Left ventricle myocardium superior (tissue), 1 donor: ENCODE measurements at regions not wholly inside any gene's neighbourhood (a gene's known extent, or its start where the extent isn't known, plus 50 kb on each side); places are given as distances from the start of the nearest gene placed in this dataset.
A peak's percentile ranks its signal among the peaks of the same experiment; 100 is the strongest.

Source experiments
- ATAC-seq: fragments of 200-7000 bp; cut with Tn5 transposase; one replicate; pipeline ENCODE4 v1.9.1; 2020; ENCODE audit warnings: mild to moderate bottlenecking, moderate library complexity
- DNase-seq: peaks from one replicate; pipeline ENCODE4 v3.0.0-alpha.2; 2020
- intact Hi-C: fragments of 100-400 bp; cut with micrococcal nuclease; formaldehyde crosslinking; loops from one replicate; pipeline ENCODE4 v1.11.0; 2022
- donor health status: DM: no; HTN: yes; CAD: no; lungs with severe emphysema.

- intact Hi-C loops = no loop called here
- ATAC-seq = no peak
Measured at GRCh38 chr15:48020166-48020565, 100.6 kb upstream of the SLC24A5 start.

DNA sequence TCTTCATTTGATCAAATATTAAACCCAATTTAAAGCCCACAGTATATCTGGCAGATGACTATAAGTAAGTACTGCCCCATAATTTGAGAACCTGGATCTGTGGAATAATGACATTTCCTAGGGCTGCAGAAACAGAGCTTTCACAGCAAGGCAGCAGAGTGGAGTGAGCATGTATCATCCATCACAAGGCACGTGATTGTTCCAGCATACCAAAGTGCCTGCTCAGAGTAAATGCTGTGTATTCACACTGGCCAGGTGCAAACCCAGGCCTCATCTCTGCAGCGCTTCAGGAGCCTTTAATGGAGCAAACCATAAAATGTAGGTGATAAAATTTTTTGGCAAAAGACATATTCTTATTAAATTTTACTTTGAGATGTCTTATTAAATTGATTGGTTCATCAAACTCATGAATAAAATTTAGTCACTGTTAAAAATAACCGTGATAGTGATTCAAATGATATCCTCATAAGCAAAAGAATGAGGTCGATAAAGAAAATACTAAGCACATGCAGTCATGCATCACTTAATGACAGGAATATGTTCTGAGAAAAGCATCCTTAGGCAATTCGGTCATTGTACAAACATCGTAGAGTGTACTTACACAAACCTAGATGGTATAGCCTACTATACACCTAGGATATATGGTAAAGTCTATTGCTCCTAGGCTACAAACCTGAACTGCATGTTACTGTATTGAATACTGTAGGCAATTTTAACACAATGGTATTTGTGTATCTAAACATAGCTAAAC is 99.3 kb upstream of the SLC24A5 start:
- intact Hi-C loops = no loop called here
- no peak for DNase-seq
- no peak for ATAC-seq

More at GRCh38 chr15:48020166-48020565, 100.6 kb upstream of the SLC24A5 start:
- no peak for DNase-seq

- intact Hi-C loops = no loop called here
- DNase-seq (no peak), ATAC-seq (no peak)
Measured at GRCh38 chr15:48025118-48025517, 95.7 kb upstream of the SLC24A5 start.

- ATAC-seq = no peak
- no peak for DNase-seq
- intact Hi-C loops = no loop called here
Measured at GRCh38 chr15:48028712-48029111, 92.1 kb upstream of the SLC24A5 start.

GRCh38 chr15:48029642-48030041 is 91.1 kb upstream of the SLC24A5 start:
- intact Hi-C loops = no loop called here
- ATAC-seq = no peak
- DNase-seq = no peak

DNA sequence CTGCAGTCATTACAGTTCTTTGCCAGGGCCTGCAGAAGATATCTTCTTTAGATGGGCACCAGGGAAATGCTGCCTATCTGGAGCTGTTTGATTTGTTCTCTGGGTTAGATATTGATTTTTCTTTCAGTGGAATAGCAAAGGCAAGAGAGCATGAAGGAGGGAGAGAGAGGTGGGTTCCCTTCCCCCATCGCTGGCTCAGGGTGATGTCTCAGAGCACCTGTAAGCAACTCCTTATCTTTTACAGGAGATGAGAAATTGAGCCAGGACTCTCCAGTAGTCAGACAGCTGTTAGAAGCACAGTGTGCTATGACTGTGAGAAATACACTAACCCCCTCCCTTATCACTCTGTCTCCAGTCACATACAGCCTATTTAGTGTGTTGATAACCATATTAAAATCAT is 89.3 kb upstream of the SLC24A5 start:
- intact Hi-C loops = no loop called here
- ATAC-seq = no peak
- DNase-seq = no peak

DNA sequence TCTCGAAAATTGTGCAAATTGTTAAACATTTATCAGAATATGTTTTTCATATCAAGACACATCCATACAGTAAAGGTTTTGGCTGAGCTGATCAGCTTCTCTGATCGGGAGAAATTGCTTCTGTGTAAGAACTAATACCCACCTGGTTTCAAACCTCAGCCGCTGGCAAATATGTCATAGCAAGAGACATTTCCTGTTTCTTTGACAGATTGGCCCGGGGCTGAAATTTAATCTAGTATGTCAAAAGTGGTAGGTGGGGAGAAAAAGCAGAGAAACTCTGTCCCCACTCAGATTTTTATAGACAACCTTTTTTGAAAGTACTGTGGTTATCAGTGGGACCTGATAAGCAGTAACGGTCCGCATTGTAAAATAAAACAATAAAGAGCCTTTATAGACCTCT is 88.8 kb upstream of the SLC24A5 start:
- no peak for ATAC-seq
- intact Hi-C loops = no loop called here

DNA sequence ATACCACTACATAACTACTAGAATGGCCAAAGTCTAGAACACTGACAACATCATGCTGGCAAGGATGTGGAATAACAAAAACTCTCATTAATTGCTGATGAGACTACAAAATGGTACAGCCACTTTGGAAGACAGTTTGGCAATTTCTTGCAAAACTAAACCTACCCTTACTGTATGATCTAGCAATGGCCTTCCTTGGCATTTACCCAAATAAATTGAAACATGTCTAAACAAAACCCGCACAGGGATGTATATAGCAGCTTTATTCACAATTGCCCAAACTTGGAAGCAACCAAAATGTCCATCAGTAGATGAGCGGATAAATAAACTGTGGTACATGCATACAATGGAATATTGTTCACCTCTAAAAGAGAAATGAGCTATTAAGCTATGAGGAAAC is 87.9 kb upstream of the SLC24A5 start:
- ATAC-seq (no peak), DNase-seq (no peak)
- intact Hi-C loops = no loop called here

More for the DNA sequence above, 88.8 kb upstream of the SLC24A5 start:
- no peak for DNase-seq

DNA sequence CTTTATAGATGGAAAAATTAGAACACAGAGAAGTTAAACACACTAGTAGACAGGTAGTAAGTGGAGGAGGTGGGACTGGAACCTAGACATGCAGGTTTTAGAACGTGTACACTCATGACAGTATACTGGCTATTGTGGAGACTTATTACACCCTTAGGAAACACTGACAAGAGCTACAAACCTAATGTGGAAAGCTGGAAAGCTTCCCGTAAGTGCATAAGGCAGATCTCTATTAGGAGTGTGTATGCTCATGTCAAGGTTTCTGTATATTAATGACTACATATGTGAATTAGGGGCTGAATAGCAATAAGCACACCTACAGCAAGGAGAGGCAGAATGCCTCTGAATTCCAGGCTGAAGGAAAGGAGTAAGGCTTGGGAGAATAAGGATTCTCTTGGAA is 82.6 kb upstream of the SLC24A5 start:
- ATAC-seq = no peak
- intact Hi-C loops = no loop called here
- no peak for DNase-seq

GRCh38 chr15:48040166-48040817 is 80.5 kb upstream of the SLC24A5 start:
- no peak for DNase-seq
- no peak for ATAC-seq
- intact Hi-C loops = no loop called here

DNA sequence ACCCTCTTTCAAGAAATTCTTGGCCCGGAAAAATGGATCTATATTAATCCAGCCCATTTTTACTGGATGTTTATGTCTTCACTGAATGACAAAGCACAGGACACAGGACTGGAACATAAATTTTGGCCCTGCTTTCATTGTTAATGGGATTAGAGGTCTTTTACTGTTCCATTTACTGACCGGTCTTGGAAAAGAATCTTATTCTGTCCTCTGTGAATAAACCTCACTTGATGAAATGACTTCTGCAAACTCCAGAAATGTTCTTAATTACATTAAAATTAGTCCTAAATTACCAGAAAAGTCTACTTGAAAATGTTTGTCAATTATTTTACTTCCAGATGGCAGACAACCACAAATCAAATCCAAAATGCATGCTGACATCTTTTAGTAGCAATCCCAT is 79.3 kb upstream of the SLC24A5 start:
- intact Hi-C loops = no loop called here
- no peak for DNase-seq
- no peak for ATAC-seq

DNA sequence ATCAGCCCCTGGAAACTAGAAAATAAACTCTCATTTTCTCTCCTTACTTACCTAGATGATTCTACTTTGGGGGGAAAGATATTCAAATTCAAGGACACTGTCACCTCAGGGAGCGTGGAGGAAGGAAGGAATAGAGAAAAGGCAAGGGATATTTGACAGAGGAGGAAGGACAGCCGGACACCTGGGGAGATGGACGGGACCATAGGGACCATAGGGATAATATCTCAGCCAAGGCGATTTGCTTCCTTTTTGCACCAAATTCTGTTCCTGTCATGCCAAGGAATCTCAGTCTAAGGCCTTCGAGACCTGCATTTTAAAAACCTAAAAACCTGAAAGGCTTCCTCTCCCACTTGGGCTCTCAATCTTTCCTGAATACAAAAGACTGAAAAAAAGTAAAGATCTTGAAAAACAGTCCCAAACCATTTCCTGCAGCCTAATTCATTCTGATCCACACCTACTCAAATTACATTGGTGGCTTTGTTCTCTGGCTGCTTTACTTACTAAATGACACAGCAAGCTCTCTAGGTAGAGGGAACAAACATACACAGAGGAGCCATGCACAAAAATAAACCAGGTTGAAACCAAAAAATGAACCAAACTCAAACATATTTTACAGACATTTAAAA is 73.9 kb upstream of the SLC24A5 start:
- intact Hi-C loops = no loop called here
- DNase-seq (no peak), ATAC-seq (no peak)

GRCh38 chr15:48049736-48050135 is 71.1 kb upstream of the SLC24A5 start:
- no peak for DNase-seq
- no peak for ATAC-seq
- intact Hi-C loops = no loop called here

DNA sequence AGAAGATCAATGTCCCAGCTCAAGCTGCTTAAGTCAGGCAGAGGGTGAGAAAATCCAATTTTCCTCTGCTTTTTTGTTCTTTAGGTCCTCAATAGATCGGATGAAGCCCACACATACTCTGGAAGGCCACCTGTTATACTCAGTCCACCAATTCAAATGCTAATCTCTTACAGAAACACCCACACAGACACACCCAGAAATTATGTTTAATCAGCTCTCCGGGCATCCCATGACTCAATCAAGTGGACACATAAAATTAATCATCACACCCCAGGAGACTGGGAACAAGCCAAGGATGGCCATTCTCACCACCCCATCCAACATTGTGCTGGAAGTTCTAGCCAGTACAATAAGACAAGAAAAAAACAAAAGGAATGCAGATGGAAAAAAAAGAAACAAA is 67.8 kb upstream of the SLC24A5 start:
- DNase-seq (no peak), ATAC-seq (no peak)
- intact Hi-C loops = no loop called here

- intact Hi-C loops = no loop called here
- DNase-seq (no peak), ATAC-seq (no peak)
Measured at GRCh38 chr15:48058371-48058770, 62.4 kb upstream of the SLC24A5 start.

DNA sequence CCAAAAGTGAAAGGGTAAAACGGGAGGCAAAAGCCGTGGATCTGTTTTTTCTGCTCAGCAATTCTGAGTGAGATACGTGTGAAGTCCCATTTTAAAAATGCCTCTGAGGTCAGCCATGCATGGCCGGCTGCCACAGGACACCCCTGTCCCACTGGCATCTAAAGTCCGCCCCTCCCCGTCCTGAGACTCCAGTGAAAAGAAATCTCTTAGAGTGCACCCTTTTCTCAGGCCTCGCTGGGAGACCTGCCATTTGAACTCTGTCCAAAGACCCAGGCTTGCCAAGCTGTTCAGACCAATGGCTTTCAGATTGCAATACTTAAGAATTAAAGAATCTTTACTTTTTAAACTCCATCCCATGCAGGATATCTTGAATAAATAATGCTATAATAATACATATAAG is 61.0 kb upstream of the SLC24A5 start:
- intact Hi-C loops = no loop called here
- ATAC-seq (peak; percentile 30), DNase-seq (peak; percentile 61)

DNA sequence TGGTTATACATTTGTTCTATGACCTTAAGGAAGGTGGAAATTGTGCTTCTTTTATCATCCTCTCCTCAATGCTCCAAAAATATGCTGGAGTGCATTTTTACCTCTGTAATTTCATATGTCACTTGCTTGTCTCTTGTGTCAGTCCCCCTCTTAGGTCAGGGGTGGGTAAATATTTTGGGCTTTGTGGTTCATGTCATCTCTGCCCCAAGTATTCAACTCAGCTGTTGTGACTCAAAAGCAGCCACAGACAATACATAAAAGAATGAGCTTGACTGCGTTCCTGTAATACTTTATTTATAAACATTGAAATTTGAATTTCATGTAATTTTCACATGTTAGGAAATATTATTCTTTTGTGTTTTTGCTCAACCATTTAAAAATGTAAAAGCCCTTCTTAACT is 60.4 kb upstream of the SLC24A5 start:
- ATAC-seq (no peak), DNase-seq (no peak)
- intact Hi-C loops = no loop called here

DNA sequence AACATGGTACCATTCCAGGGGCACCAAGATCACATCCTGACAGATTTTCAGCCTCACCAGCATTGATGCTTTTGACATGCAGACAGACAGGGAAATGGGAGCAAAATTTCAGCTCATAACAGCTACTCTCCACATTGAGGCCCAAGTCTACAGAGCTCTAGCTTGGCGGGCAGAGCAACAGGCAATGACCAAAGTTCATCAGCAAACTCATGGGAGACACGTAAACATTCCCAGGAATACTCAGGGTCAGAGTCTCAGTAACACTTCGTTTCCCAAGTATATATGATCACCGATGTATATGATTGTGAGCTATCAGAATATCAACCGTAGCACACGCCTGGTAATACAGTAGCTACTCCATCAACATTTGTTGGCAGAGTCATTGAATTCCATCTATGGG is 59.2 kb upstream of the SLC24A5 start:
- ATAC-seq (no peak), DNase-seq (no peak)
- intact Hi-C loops = no loop called here

DNA sequence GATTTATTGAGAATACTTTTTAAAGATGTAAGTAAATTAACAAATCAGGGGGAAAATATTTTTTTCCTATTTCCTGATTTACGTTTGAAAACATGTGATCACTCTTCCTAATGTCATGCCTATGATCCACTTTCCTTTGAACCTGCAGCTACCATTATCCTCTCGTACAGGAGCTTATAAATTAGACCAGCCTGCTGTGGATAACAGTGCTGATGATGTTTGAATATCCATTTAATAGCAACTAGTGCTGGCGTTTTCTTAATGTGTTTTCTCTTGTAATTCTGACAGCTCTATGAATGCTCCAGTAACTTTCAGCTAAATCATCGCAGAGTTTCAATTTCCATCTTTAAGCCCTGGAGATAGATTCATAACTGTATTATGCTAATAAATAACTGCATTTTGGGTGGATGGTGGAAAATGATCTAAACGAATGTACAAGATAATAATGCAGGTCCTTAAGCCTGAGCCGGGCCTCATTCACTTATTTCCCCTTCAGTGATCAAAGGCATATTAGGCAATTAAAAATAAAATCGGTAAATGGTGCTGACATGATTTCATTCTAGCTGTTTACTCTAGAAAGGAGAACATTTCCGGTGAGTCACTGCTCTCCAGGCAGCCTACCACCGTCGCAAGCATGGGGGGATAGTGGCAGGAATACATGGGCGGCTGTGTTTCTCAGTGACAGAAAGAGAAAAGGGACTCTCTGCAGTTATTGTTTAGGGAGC is 58.5 kb upstream of the SLC24A5 start:
- intact Hi-C loops = no loop called here
- ATAC-seq (no peak), DNase-seq (no peak)

- intact Hi-C loops = no loop called here
- no peak for ATAC-seq
- no peak for DNase-seq
Measured at GRCh38 chr15:48063411-48063985, 57.3 kb upstream of the SLC24A5 start.
